GM19035 (cell line): ENCODE measurements at regions not wholly inside any gene's neighbourhood (a gene's known extent, or its start where the extent isn't known, plus 50 kb on each side); places are given as distances from the start of the nearest gene placed in this dataset.

ENCODE experiments used
- ATAC-seq: cut with Tn5 transposase; IDR thresholded peaks from one replicate; pipeline ENCODE4 v1.9.1; 2021; ENCODE audit not compliant: unreplicated experiment

DNA sequence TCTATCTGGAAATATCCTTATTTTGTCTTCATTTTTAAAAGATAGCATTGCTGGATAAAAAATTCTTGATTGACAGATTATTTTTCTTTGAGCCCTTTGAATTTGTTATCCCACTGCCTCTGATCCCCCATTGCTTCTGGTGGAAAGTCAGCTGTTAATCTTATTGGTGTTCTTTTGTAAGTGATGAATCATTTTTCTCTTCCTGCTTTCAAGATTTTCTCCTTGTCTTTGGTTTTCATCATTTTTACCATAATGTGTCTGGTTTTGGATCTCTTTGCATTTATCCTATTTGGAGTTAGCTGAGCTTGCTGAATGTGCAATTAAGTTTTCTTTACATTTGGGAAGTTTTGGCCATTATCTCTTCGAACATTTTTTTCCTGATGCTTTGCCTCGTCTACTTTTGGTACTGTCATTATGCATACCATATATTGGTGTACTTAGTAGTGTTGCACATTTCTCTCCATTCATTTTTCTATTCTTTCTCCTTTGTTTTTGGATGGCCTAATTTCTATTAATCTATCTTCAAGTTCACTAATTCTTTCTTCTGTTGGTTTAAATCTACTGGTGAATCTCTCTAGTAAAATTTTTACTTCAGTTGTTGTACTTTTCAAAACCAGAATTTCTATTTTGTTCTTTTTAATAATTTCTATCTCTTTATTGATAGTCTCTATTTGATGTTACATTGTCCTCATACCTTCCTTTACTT, 440.0 kb upstream of the PROK2 start:
- no peak for ATAC-seq

DNA sequence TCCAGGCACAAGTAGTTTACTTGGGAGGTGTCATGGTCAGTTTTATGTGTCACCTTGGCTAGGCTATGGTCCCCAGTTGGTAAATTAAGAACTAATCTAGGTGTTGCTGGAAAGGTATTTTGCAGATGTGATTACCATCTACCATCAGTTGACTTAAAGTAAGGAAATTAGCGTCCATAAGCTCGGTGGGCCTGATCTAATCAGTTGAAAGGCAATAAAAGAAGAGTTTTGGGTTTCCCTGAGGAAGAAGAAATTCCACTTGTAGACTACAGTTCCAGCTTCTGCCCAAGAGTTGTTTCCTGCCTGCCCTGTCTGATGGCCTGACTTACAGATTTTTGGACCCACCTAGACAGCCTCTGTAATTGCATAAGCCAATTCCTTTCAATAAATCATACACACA, 438.7 kb upstream of the PROK2 start:
- ATAC-seq = no peak

DNA sequence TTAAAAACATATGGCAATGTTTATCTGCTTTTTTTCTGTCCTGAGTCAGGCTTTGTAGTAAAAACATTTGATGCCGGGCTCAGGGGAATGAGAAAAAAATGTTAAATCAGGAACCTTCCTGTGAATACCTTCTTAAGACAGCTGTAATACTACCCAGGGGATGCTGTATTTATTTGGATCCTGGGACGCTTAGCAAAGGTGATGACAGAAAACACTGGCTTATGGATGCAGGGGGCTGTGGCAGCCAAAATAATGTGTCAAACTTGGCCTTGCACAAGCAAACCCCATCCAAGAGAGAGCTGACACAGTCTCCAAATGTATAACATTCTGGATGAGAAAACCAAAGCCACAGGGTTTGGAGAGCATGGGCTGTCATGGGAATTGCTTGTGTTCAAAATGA, 438.2 kb upstream of the PROK2 start:
- no peak for ATAC-seq

DNA sequence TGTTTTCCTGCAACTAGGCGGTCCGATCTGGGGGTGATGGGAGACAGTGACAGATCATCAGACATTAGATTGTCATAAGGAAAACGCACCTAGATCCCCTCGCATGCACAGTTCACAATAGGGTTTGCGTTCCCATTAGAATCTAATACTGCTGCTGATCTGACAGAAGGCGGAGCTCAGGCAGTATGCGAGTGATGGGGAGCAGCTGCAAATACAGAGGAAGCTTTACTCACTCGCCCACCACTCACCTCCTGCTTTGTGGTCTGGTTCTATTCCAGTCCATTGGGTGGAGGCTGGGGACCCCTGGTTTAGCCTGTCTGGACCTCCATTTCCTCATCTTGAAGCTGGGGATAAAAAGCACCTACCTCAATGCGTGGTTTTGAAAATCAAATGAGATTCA, 437.5 kb upstream of the PROK2 start:
- no peak for ATAC-seq

DNA sequence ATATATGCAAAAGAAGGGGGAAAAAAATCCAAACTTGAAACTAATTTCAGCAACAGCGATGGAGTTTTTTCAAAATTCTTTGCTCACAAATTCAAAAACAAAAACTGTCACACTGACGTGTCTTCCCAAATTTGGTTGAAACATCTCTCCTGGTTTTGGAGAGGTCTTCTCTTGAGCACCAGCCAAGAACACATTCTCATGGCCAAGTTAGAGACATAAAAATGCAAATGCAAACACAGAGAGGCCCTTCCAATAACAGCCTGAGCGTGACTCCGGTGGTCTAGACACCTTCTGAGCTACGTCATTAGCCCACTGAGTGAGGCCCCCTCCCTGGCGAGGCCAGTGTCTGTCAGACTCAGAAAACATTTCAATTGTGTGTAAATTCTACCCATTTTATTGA, 436.0 kb upstream of the PROK2 start:
- no peak for ATAC-seq

DNA sequence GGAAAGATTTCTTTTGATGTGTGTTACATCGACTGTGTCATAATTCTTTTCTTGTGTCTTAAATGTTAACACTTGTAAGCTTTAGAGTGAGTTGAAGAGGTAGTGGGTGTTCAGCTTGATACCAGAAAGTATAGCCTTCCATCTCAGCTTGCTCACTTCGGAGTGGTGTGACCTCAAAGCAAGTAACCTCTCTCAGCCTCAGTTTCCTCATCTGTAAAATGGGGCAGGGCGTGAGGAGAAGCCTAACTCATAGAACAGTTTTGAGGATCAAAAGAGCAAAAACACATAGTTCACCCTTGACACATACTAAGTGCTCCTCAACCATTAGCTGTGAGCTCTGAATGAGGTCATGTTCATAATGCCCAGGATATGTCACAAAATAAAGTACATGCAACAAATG, 434.8 kb upstream of the PROK2 start:
- ATAC-seq = no peak

DNA sequence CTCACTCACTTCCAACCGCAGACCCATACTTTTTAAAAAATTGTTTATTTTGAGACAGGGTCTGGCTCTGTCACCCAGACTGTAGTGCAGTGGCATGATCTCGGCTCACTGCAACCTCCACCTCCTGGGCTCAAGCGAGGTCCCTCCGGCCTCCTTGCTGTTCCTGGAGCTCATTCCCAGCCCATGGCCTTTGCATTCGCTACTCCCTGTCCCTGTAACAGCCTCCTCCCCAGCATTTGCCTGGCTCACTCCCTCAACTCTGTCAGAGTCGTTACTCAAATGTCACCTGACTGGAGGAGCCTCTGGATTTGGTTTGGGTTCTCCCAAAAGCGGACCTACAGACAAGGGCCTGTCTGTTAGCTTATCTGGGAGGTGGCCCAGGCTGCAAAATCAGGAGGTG, 432.6 kb upstream of the PROK2 start:
- ATAC-seq = no peak

DNA sequence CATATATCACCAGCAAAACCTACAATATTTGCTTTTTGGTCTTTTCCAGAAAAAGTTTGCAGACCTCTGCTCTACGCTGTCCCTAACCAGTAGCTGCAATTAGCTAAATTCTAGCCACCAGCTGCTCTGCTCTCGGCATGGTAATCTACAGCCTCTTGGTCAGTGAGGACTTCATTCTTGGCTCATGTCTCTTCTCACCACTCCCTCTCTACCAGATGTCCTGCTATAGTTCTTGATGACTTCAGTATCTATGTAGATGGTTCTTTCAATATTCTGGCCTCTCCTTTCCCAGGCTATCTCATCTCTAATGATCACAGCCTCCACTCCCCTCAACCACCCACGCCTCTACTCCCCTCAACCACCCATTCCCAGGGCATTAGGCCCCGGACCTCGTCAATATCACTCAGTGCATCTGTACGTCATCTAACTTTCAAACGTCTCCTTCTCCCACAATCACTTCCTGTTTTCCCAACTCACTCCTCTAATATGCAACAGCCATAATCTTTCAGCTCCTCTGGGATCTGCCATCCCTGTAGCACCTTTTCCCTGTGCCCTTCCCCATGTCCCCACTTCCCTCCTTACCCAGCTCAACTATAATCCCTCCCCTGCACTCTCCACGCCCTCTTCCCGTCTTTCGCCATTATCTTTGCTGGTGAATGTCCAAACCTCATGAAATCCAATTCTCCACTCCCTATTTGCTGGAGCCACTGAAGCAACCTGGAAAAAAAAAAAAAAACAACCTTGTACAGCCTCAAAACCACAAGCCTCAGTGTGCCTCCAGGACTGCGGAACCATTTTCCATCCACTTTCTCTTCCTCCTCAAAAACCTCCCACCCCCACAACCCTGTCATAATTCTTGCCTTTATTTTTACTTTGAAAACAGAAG, 429.4 kb upstream of the PROK2 start:
- no peak for ATAC-seq

DNA sequence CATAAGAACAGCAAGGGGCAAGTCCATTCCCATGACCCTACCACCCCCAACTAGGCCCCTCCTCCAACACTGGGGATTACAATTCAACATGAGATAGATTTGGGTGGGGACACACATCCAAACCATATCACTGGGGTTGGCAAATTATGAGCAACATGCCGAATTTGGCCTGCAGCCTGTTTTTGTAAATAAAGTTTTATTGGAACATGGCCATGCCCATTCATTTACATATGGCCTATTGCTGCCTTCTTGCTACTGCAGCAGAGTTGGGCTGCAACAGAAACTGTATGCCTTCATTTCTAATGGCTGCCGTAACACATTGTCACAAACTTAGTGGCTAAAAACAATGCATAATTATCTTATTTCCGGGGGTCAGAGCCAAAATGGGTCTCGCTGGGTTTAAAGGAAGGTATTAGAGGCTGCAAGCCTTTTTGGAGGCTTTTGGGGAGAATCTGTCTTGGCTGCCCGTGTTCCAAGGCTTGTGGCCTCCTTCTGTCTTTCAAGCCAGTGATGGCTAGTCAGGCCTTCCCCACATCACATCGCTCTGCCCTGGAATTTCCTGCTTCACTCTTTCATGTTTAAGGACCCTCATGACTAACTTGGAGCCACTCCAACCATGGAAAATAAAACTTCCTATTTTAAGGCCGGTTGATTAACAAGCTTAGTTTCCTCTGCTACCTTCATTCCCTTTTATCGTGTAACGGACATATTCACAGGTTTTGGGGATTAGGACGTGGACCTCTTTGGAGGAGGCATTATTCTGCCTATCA, 428.5 kb upstream of the PROK2 start:
- ATAC-seq = no peak

DNA sequence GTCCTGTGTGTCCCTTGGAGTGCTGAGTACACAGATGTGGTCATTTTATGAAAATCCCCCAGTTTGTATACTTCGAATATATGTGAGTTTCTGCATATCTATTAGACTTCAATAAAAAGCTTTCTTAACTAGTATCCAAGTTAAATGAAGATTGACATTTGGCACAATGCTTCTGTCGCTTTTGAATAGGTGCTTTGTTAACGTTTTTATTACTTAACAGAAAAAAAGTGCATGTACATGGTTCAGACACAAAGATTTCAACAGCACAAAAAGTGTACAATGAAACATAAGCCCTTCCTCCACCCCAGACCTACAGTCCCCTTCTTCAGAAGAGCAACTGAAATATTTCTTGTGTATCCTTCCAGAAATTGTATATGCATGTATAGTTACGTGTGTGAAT, 427.4 kb upstream of the PROK2 start:
- no peak for ATAC-seq

DNA sequence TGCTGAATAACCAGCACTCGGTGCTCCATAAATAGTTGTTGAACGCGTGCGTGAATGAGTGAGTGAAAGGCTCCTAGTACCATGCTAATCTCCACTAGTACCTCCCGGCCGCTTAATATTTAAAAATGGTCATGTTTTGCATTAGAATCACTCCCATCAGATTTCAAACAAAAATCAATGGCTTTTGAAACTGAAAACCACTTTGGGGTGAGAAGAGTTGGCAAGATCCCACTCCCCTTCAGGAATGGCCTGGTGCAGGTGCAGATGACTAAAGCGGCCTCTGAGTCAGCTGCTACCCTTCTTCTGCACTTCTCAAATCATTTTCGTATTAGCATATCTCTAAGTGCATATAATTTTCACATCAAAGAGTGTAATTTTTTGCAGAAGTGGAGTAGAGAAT, 425.3 kb upstream of the PROK2 start:
- ATAC-seq = no peak

DNA sequence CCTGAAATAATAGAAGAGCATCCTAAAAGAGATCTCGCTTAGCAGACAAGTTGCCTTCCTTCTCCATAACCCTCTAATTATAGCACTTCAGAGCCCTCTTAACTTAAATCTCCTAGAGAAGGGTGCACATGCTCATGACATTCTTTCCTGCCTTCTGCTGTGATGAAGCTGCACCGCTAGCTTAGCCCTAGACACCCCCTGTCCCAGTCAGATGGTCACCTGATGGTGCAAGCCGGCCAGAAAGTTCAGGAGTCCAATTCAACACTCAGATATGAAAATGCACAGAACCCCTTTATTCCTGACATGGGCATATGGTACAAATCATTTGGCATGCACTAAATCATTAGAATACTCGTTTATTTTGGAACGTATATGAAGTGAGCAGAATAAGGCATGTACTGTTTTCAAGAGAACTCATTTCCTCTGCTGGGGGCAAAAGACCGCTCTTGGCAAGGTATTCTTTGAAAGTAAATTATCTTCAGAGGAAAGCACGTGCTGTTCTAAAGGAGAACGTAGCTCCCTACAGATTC, 420.4 kb upstream of the PROK2 start:
- no peak for ATAC-seq

DNA sequence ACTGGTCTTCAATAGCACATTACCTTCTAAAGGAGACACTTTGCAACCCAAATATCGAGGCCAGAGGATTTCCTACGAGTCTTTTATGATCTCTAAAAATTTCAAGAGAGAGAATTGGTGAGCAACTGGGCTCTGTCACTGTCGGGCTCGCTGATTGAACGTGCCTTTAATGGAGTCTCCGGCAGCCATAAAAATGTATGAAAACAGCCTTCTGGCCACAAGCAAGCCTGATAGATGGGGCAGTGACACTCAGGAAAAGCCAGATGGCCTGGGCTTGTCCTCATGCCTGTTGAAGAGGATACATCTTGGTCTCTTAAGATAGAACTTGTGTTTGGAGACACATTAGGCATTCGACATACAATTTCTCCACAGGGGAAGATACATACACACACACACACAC, 419.5 kb upstream of the PROK2 start:
- no peak for ATAC-seq

DNA sequence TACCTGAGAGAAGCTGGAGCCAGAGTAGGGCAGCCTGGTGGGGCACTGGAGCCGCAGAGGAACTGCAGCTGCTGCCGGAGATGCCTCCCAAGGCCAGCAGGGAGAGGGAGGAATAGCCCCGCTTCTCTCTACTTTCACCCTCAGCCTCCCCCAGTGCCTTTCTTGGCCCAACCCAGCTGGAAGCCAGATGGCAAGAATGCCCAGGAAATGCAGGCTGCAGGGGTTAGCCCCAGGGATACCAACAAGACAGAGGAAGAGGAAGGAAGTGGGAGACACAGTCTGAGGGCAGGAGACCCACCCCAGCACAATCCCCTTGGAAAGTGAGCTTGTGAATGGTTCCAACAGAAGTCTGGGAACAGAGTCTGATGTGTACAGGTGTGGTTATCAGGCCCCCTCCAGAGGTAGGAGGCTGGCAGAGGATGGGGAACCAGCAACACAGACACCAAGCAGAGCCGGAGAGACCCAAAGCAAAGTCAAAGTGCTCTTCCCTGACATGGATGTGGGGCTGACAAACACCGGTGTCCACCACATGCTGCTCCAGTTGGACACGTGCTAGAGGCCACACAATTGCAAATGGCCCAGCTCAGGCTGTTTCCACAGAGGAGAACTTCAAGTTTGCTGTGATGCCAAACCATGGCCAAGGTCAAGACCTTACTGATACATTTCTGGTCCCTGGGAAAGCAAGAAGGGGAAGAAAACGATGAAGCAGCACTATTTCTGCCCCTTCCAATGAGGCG, 418.8 kb upstream of the PROK2 start:
- ATAC-seq = no peak

DNA sequence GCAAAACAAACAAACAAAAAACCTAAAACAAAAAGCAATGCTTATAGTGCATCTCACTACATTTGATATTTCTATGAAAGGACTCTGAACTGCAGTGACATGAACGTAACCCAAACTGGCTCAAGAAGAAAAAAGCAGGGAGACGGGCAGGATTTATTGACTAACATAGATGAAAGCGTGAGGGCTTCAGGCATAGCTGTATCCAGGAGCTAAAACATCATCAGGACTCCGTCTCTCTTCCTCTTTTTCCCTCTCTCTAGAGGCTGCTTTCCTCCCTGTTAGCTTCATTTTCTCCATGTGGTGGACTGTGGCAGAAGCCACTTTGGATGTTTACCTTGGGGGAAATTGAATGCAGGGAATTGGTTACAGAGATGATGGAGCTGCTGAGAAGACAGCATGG, 418.2 kb upstream of the PROK2 start:
- ATAC-seq = no peak

DNA sequence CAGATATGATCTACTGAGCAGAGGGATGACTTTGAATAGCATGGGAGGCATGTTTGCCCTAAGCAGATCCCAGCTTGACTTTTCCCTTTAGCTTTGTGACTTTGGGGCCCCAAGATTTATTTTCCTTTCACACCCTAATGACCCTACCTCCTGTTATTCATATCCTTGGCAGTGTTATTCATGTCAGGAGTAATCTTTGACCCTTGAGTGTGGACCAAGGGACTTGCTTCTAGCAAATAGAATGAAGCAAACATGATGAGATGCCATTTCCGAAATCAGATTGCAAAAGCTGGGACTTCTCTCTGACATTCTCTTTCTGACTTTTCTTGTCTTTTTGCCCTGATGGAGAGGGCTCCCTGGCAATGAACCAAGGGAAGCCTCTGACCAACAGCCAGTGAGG, 415.4 kb upstream of the PROK2 start:
- ATAC-seq = no peak

DNA sequence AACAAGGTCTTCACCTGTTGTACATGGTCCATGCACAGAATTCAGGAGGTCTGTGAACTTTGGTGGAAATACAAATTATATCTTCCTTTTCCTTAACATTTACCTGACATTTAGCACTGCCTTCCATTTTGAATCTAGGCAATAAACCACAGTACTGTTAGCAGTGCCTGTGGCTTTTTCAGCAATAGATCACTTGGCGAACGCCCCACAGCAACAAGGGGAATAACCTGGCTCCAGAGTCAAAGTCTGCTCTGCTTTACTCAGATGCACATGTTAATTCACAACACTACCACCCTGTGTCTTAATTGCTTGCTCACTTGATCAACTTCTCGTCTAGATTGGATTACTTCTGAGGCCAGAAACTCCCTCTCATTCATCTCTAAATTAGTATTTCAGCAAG, 414.6 kb upstream of the PROK2 start:
- no peak for ATAC-seq

DNA sequence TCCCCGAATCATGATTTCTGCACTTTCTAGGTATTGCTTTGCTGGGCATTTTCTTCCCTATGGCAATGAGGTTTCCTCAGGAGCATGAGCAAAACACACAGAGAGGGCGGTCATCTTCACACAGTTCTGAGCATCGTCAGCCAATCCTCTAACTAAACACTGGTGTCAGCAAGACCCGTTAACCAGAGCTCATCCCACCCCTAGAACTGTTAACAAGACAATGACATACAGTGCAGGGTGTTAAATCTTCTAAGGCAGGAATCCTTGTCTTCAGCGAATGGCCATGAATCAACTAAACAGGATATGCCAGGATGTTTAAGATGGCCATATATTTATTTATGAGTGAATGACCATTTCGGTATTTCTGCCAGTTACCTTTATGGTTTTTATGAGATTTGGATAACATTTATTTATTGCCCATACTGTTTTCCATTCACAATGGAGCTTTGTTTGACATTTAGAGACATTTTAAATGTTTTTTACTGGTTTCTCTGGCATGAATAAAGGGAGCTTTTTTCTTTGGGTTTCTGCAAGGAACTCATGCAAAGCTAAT, 411.5 kb upstream of the PROK2 start:
- no peak for ATAC-seq

DNA sequence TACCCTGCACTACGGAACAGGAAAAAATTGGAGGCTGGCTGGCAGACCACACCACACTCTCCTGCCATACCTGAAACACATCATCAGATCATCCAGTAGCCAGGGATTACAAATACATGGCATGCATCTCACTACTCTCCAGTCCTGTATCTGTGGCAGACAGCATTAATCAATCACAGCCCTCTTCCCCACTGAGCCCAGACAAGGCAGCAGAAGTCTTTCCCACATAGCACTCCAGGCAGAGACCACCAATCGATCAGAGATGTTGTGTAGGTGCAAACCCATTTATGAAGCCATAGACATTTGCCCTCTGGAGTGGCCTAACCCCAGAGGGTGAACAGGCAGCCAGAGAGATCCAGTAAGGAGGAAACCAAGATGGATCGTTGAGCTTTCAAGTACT, 410.9 kb upstream of the PROK2 start:
- ATAC-seq = no peak

DNA sequence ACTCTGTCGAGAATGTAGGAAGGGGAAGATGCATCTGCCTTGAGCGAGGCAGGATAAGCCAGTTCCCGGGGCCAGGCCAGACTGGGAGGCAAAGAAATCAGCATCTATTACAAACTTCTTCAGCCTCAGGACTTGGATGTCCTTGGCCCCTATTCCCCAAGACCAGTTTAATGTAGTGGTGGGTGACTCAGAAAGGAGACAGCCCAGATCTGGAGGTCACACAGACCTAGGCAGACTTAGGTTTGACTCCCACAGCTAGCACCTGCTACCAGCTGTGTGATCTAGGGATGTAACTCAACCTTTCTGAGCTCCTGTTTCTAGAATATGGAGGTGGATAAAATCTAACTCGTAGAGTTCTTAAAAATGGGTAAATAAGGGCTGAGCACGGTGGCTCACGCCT, 409.5 kb upstream of the PROK2 start:
- ATAC-seq = no peak
